ENCODE measurements at regions not wholly inside any gene's neighbourhood (a gene's known extent, or its start where the extent isn't known, plus 50 kb on each side); places are given as distances from the start of the nearest gene placed in this dataset.
"Not testable (repeated sequence)": the region's sequence is repeated elsewhere in the genome, so short reads cannot be mapped to it uniquely, and the experiment has no call there.

DNA sequence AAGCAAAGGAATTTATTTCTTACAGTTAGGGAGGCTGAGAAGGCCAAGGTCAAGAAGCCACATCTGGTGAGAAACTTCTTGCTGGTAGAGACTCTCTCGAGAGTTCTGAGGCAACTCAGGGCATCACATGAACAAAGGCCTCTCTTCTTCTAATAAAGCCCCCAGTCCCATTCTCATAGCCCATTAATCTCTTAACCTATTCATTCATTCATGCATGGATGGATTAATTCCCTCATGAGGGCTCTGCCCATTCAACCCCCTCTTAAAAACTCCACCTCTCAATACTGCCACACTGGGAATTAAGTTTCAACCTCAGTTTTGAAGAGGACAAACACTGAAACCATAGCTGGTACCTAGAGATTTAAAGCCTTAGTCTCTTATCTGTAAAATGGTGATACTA, 217.9 kb upstream of the SPTLC3 start:
- DNase-seq, result no peak

DNA sequence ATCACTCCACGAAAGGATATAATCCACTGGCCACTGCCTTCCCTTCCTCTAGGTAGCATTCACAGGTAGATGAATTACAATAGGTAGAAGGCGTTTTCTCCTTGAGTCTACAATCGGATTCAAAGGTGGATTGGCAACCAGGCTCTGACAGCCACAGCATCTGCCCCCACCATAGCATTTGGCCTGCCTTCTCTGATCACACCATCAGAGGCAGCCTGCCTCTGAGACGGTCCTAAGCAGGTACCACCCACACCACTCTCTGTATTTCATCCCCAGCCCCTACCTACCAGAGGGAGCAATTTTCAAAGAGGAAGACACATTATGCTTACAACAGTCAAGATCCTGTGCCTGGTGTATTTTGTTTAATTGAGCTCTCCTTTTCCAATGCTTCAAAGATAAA, 210.5 kb upstream of the SPTLC3 start:
- DNase-seq, result no peak

GRCh38 chr20:12808006-12808567, 200.7 kb upstream of the SPTLC3 start:
- no peak for DNase-seq

- DNase-seq, result no peak
Observed at GRCh38 chr20:12815231-12815768, 193.5 kb upstream of the SPTLC3 start.

- DNase-seq, result no peak
Observed at GRCh38 chr20:12815778-12816408, 192.9 kb upstream of the SPTLC3 start.

- no peak for DNase-seq
Observed at GRCh38 chr20:12821249-12821648, 187.5 kb upstream of the SPTLC3 start.

GRCh38 chr20:12823734-12824133, 185.0 kb upstream of the SPTLC3 start:
- DNase-seq, result no peak

DNA sequence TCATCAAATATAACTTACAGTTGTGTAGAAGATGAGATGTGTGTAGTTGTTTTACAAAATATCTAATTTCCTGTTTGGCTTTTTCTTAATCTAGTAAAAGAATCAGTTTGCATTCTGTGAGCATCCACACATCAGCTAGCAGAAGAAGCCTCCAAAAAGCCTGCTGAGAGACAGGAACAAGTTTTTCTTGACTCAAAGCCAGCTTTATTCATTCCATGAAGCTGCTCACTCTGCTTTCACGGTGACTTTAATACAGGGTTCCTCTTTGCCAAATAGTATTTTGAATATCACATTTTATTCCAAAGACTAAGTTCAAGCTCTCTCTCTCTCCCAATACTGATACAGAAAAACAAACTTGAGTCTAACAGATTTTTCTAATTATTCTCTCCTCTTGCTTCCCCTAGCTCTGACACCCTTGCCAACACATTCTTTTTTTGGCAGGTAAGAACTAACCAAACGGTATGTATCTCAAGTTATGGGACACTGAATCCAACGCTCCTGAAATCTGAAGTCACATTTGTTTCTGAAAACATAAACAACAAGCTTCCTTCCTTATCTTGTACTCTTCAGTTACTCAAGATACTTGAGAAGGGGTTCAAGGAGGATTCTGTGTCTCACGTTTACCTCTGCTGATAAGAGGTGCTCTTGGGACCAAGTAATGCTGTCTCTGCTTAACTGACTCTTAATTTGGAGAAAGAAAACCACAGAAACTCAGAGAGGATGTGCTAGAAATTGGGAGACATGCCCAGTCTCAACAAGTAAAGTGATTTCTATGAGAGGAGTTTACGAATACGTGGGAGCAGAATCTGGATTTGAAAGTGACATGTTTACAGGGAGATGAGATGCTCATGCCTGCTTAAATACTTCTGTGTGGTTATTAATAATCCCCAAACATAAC, 184.2 kb upstream of the SPTLC3 start:
- no peak for DNase-seq

DNA sequence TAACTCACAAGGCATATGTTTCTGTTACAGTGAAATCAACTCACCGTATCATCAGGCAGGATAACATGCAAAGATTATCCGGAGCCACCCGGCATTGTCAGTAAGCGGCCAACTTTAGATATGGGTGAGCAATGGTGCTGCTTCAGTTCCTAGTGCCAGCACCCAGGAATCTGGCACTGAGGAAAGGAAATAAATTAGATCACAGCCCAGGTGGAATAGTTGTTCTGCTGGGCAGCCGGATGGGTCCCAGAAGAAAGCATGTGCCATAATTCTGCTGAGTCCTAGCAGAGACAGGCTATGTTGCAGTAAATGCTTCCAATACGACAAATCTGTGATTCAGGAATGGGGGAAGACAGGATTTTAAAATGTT, 183.6 kb upstream of the SPTLC3 start:
- DNase-seq, result peak in 4 of 56 donors; percentile 0 to 26 (median 10)

DNA sequence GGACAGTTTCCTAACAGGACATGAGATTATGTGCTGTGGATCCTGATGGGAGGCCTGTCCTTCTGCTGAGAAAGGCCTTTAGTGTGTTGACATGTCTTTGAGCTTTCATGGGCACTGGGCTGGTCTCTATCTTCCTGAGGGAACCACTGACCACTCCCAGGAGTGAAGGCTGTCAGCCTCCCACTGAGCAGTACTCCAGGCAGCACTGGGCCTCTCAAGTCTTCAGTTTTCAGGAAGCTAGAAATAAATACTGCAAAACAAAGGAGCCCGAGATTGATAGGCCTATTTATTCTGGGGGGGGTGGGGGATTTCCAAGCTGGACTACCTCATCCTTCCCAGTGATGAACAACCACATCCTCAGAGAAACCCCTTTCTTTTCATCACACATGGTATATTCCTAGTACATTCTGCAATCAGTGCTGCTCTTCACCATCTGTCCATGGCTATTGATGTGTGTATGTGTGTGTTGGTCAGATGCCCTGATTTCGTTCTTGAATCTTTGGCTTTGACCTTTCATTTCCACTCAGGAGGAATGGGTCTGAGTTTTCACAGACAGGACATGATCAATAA, 180.9 kb upstream of the SPTLC3 start:
- no peak for DNase-seq

DNA sequence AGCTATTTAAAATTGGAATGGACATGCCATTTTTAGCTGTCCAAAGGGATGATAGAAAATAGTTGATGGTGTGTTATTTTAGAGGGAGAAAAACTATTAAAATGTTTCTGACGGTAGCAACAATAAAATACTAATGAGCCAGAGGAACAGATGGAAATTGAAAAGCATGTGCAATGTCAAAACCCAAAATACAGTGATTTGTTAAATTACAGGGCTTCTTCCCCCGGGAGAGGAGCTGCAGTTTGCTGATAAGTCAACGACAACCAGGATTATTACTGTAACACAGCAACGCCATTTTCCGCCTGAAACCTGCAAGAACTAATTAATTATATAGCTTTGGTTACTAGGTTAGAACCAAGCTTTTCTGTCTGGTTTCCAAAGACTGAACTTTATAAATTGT, 179.6 kb upstream of the SPTLC3 start:
- no peak for DNase-seq

DNA sequence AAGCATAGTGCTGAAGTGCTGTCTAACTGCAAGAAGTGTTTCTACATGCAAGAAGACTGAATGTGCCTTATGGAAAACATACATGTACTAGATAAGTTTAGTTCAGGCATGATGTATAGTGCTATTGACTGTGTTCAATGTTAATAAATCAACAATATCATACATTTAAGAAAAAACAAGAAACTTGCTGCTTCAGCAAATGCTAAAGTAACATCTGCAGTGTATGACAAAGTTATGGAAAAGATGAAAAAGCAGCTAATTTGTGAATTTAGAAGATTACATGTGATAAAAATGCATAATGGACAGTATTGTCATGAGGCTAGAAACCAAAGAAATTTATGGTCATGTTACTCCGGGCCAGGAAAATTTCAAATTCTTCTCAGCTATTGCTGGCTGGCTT, 174.9 kb upstream of the SPTLC3 start:
- DNase-seq, result no peak

- no peak for DNase-seq
Observed at GRCh38 chr20:12835999-12836398, 172.8 kb upstream of the SPTLC3 start.

DNA sequence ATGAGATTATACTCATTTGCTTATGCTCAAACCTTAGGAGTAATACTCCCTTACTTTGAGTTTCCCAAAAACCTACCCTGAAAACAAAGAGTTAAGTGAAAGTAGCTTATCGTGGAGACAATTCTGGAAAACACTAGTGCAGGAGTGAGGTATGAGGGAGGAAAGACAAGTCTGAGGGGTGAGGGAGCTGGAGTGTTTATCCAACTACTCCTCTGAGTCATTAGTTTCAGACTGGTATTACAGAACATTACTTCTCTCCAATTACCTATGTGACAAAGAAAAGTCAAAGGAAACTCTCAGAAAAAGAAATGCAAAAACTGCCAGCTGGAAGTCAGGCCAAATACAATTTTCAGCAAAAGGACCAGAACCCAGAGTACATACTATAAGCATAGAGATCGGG, 171.1 kb upstream of the SPTLC3 start:
- no peak for DNase-seq

GRCh38 chr20:12838261-12838866, 170.4 kb upstream of the SPTLC3 start:
- DNase-seq, result no peak

DNA sequence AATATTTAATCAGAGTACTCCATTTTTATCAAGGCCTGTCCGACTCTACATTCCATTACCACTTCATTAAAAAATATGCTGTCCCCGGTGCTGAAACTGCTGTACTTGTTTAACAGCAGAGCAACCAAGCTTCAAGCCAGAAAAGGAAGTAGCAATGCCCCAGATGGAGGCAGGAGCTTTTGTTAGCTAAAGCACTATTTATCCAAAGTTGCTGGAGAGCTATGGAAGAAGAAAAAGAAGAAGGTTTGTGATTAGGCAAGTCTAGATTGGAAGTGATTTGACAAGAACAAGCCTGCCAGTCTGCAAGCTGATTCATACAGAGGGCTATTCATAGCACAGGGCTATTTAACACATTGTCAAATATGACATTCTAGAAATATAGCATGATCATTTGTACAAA, 160.9 kb upstream of the SPTLC3 start:
- peak in 3 of 56 donors; percentile 12 to 30 (median 17) for DNase-seq

DNA sequence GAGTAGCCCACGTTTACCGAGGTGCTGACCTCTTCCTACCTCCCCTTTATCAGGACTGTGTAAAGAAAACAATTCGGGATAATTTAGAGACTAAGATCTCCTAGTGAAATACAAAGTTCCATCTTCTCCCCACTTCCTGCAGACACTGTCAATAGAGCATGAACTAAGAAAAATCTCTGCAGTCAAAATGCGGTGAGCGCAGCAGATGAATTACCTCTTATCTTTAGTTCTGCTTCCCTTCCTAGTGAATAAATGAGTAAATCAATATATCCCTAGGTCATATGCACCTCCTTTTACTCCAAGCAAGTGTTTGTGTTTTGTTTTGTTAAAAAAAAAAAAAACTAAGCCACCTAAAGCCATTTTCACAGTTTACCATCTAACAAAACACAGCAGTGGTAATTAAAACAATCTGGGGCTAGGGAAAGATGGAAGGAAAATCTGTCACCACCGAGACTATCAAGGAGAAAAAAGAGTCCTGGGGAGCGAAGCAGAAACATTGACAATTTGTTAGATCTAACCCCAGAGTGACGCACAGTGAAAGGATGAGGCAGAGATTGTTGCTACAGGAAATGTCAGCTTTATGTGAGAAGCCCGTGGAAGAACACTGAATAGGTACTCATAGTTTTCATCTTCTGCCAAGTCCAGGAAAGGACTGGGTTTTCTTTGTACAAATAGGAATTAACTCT, 159.4 kb upstream of the SPTLC3 start:
- DNase-seq, result no peak

DNA sequence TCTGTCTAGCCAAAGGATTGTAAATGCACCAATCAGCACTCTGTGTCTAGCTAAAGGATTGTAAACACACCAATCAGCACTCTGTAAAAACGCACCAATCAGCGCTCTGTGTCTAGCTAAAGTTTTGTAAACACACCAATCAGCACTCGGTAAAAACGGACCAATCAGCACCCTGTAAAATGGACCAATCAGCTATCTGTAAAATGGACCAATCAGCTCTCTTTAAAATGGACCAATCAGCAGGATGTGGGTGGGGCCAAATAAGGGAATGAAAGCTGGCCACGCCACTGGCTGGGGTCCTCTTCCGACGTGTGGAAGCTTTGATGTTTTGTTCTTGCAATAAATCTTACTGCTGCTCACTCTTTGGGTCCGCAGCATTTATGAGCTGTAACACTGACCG, 151.1 kb upstream of the SPTLC3 start:
- DNase-seq, result not testable (repeated sequence)

DNA sequence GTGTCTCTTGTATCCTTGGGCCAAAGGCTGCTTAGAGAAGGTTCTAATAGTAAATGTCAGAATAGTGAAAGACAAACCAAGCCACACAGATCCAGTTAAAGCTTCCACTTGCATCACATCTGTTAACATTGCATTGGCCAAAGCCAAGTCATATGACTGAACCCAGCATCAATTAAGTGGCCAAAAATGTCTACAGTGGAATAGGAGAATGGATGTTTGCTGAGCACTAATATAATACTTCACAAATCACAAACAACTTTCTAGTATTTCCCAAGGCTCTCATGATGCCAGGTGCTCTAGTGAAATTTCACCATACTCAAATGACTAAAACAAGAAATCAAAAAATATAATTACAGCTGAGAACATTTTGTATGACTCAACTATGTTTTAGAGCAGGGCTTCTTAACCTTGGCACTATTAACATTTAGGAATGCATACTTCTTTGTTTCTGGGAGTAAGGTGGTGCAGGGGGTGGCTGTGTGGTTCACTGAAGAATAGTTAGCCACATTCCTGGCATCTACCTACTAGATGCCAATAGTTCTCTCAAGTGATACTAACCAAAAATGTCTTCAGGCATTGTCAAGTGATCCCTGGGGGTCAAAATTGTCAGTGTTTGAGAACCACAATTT, 148.0 kb upstream of the SPTLC3 start:
- DNase-seq, result no peak

GRCh38 chr20:12869669-12870068, 139.1 kb upstream of the SPTLC3 start:
- no peak for DNase-seq

DNA sequence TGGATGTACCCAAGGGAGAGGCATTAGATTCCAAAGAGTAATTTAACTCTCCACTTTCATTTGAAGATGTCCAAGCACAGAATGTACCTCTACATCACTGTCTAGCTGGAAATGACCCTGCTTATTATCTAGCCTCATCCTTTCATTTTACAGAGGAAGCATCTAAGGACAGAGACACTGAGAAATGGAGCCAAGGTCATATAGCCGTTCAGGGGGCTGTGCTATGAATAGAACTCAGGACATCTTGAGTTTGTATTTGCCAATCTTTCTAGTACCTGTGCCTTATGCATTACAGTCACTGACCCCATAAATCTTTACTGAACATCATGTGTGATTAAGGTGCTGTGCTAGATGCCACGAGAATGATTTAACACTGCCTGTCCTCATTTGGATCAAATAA, 138.2 kb upstream of the SPTLC3 start:
- DNase-seq, result no peak

All from amygdala (tissue), 56 donors.